IMR-90 (cell line): ENCODE measurements at regions not wholly inside any gene's neighbourhood (a gene's known extent, or its start where the extent isn't known, plus 50 kb on each side); places are given as distances from the start of the nearest gene placed in this dataset.

Experiments
- ATAC-seq: fragments of 200-7000 bp; cut with Tn5 transposase; 2 replicates; pipeline ENCODE4 v1.9.1; 2020; ENCODE audit warnings: low read depth, mild to moderate bottlenecking, moderate library complexity
- BruUV-seq: library from RNA; stranded (reverse); fragments of 400-500 nt; replicated peaks from 2 replicates; lab custom pipeline; 2021; lab: Mats Ljungman, UMichigan
- CTCF ChIA-PET: fragments of 300-600 bp; formaldehyde crosslinking; extraction: SDS; loops from one replicate; lab custom pipeline; 2021; ENCODE audit warnings: antibody characterized with exemption; lab: Yijun Ruan, JAX
- POLR2A ChIA-PET: fragments of 300-600 bp; sonication (Branson Sonifier 250); formaldehyde crosslinking; loops from one replicate; lab custom pipeline; 2022; ENCODE audit warnings: antibody characterized with exemption; ENCODE audit not compliant: unreplicated experiment; lab: Charles Lee
- DNase-seq: peaks from one replicate; pipeline ENCODE4 v3.0.0; 2013
- H2AFZ ChIP-seq: replicated peaks from 2 replicates; pipeline ENCODE3; 2013; ENCODE audit warnings: low read length, mild to moderate bottlenecking; ENCODE audit not compliant: poor library complexity
- H2AK5ac ChIP-seq: 2 replicates; pipeline ENCODE4 v1.6.1; 2013; ENCODE audit warnings: low read depth, low read length, inconsistent platforms
- H2AK9ac ChIP-seq: replicated peaks from 2 replicates; pipeline ENCODE3; 2013; ENCODE audit warnings: mild to moderate bottlenecking, low read depth, low read length, moderate library complexity; ENCODE audit not compliant: poor library complexity
- H2BK120ac ChIP-seq: 2 replicates; pipeline ENCODE4 v1.6.1; 2013; ENCODE audit warnings: low read depth, low read length, inconsistent platforms
- H2BK15ac ChIP-seq: 3 replicates; pipeline ENCODE4 v1.6.1; 2013; ENCODE audit warnings: low read depth, low read length, inconsistent platforms
- H2BK20ac ChIP-seq: 2 replicates; pipeline ENCODE4 v1.6.1; 2013; ENCODE audit warnings: low read depth, mild to moderate bottlenecking, inconsistent platforms, low read length, moderate library complexity
- H2BK5ac ChIP-seq: 2 replicates; pipeline ENCODE4 v1.6.1; 2013; ENCODE audit warnings: mild to moderate bottlenecking, low read depth, low read length, inconsistent platforms; ENCODE audit not compliant: poor library complexity, severe bottlenecking
- H3K14ac ChIP-seq: replicated peaks from 2 replicates; pipeline ENCODE4 v1.6.1; 2013; ENCODE audit warnings: low read depth, low read length, inconsistent platforms
- H3K18ac ChIP-seq: 2 replicates; pipeline ENCODE4 v1.6.1; 2013; ENCODE audit warnings: low read depth, low read length, control low read depth
- H3K23ac ChIP-seq: 2 replicates; pipeline ENCODE4 v1.6.1; 2013; ENCODE audit warnings: low read depth, low read length, inconsistent platforms
- H3K27ac ChIP-seq: 2 replicates; pipeline ENCODE4 v1.5.1; 2013; ENCODE audit warnings: mild to moderate bottlenecking, control low read depth, low read length; ENCODE audit not compliant: insufficient read depth
- H3K27me3 ChIP-seq: 2 replicates; pipeline ENCODE4 v1.6.1; 2013; ENCODE audit warnings: low read length; ENCODE audit not compliant: control insufficient read depth, insufficient read depth
- H3K36me3 ChIP-seq: 2 replicates; pipeline ENCODE4 v1.6.1; 2013; ENCODE audit warnings: low read length, mixed read lengths; ENCODE audit not compliant: control insufficient read depth, insufficient read depth
- H3K4ac ChIP-seq: 2 replicates; pipeline ENCODE4 v1.6.1; 2013; ENCODE audit warnings: low read depth, low read length, inconsistent platforms
- H3K4me1 ChIP-seq: 2 replicates; pipeline ENCODE4 v1.6.1; 2013; ENCODE audit warnings: low read length, mixed read lengths; ENCODE audit not compliant: control insufficient read depth, insufficient read depth
- H3K4me2 ChIP-seq: 2 replicates; pipeline ENCODE4 v1.6.1; 2013; ENCODE audit warnings: low read depth, mild to moderate bottlenecking, control low read depth, low read length, moderate library complexity
- H3K4me3 ChIP-seq: 2 replicates; pipeline ENCODE4 v1.5.1; 2013; ENCODE audit warnings: low read depth, mild to moderate bottlenecking, control low read depth, low read length, moderate library complexity; ENCODE audit not compliant: insufficient read depth
- H3K56ac ChIP-seq: 2 replicates; pipeline ENCODE4 v1.6.1; 2013; ENCODE audit warnings: low read length, inconsistent platforms; ENCODE audit not compliant: insufficient read depth; ENCODE audit errors: extremely low read depth
- H3K79me1 ChIP-seq, 2 experiments: 2 replicates each; pipeline ENCODE4 v1.6.1; 2013; ENCODE audit warnings: low read length in 2 of 2, inconsistent platforms in 1 of 2, low read depth in 1 of 2
- H3K9ac ChIP-seq: 2 replicates; pipeline ENCODE4 v1.6.1; 2013; ENCODE audit warnings: low read depth, low read length, control low read depth
- H3K9me1 ChIP-seq: 2 replicates; pipeline ENCODE4 v1.6.1; 2013; ENCODE audit warnings: low read length, inconsistent platforms; ENCODE audit not compliant: insufficient read depth
- H3K9me3 ChIP-seq: 2 replicates; pipeline ENCODE4 v1.6.1; 2013; ENCODE audit warnings: low read length; ENCODE audit not compliant: control insufficient read depth, insufficient read depth
- H4K20me1 ChIP-seq: 2 replicates; pipeline ENCODE4 v1.6.1; 2013; ENCODE audit warnings: low read length, inconsistent platforms; ENCODE audit not compliant: insufficient read depth
- H4K5ac ChIP-seq: 2 replicates; pipeline ENCODE4 v1.6.1; 2013; ENCODE audit warnings: mild to moderate bottlenecking, low read depth, low read length, control low read depth
- H4K8ac ChIP-seq, 2 experiments: 2 replicates each; pipeline ENCODE4 v1.6.1; 2013; ENCODE audit warnings: low read depth in 2 of 2, low read length in 2 of 2, control low read depth in 1 of 2, inconsistent platforms in 1 of 2
- H4K91ac ChIP-seq: 2 replicates; pipeline ENCODE4 v1.6.1; 2013; ENCODE audit warnings: low read depth, low read length, inconsistent platforms; ENCODE audit not compliant: insufficient read depth
- CEBPB ChIP-seq: IDR thresholded peaks from 2 replicates; pipeline ENCODE4 v1.6.1; 2012; ENCODE audit warnings: low read depth, low read length, improper control_type of control experiment
- CTCF ChIP-seq: conservative IDR thresholded peaks from 2 replicates; pipeline ENCODE4 v1.5.1; 2012; ENCODE audit warnings: mild to moderate bottlenecking, low read depth, low read length, improper control_type of control experiment
- MAZ ChIP-seq: IDR thresholded peaks from 2 replicates; pipeline ENCODE4 v1.6.1; 2012; ENCODE audit warnings: low read depth, mild to moderate bottlenecking, low read length, improper control_type of control experiment, moderate library complexity, borderline replicate concordance
- MXI1 ChIP-seq: IDR thresholded peaks from 2 replicates; pipeline ENCODE4 v1.6.1; 2012; ENCODE audit warnings: low read depth, mild to moderate bottlenecking, low read length, moderate library complexity, borderline replicate concordance
- NFE2L2 ChIP-seq: fragments of 150-350 bp; IDR thresholded peaks from 2 replicates; pipeline ENCODE4 v1.6.1; 2016; ENCODE audit warnings: low read depth, mild to moderate bottlenecking, low read length
- SMC3 ChIP-seq: fragments of 150-350 bp; IDR thresholded peaks from 2 replicates; pipeline ENCODE4 v1.6.1; 2016; ENCODE audit warnings: low read depth, mild to moderate bottlenecking, antibody characterized with exemption, low read length, moderate library complexity
- WGBS, 2 experiments: methylation state at CpG; one replicate each; pipeline versions ENCODE4 v1.1.5 to v1.1.7; 2013; ENCODE audit warnings: missing lambda C conversion rate in 2 of 2; ENCODE audit not compliant: insufficient read length in 1 of 2; ENCODE audit errors: extremely low coverage in 2 of 2; 5-methylcytosine and 5-hydroxymethylcytosine counted together
- dilution Hi-C: fragments of 300-500 bp; cut with HindIII; formaldehyde crosslinking; loops from one replicate; pipeline ENCODE4 v1.14.3; 2018; ENCODE audit warnings: low sequenced_read_pairs; ENCODE audit not compliant: unreplicated experiment
- in situ Hi-C: fragments of 300-500 bp; cut with MboI; formaldehyde crosslinking; loops from 3 replicates; pipeline ENCODE4 v1.14.3; 2019; ENCODE audit warnings: low sequenced_read_pairs, inconsistent platforms, mixed read lengths
- intact Hi-C: fragments of 100-400 bp; cut with micrococcal nuclease; formaldehyde crosslinking; loops from 2 replicates; pipeline ENCODE4 v1.10.0; 2022

GRCh38 chr6:104431096-104431495, 428.6 kb downstream of the HACE1 start:
- Histone ChIP-seq H2AK9ac (no peak overlapping the region), H2BK20ac (no peak overlapping the region), H3K9ac (no peak overlapping the region), H3K4ac (no peak overlapping the region), H3K14ac (no peak overlapping the region), H3K4me1 (no peaks in the 10 kb centered on the region), H2BK5ac (no peak overlapping the region), H3K27me3 (no peaks in the 10 kb centered on the region), H3K36me3 (no peaks in the 10 kb centered on the region), H3K4me2 (no peak overlapping the region), H3K79me1 (no peaks in the 10 kb centered on the region), H3K23ac (no peak overlapping the region), H3K9me3 (peaks cover 2% of the 10 kb centered on the region; the same call in 1 of the 2 replicates), H4K91ac (no peak overlapping the region), H3K18ac (no peak overlapping the region), H3K9me1 (no peaks in the 10 kb centered on the region), H4K5ac (no peak overlapping the region), H2AK5ac (no peak overlapping the region), H3K4me3 (no peak overlapping the region), H4K20me1 (no peaks in the 10 kb centered on the region), H3K27ac (no peak overlapping the region), H4K8ac (no peak overlapping the region), H2AFZ (no peak overlapping the region), H2BK120ac (no peak overlapping the region), H3K56ac (no peak overlapping the region), H2BK15ac (no peak overlapping the region)
- BruUV-seq = no TSS peak
- ChIA-PET CTCF (no interaction called here), POLR2A (no interaction called here)
- intact Hi-C loops (no loop called here), dilution Hi-C loops (no loop called here), in situ Hi-C loops (no loop called here)
- TF ChIP-seq MXI1 (no peak), CTCF (no peak), NFE2L2 (no peak), SMC3 (no peak), MAZ (no peak), CEBPB (no peak)
- 47% methylated on average over 2 of the region's 3 CpGs; no CpG with 5 or more reads in 1 of the 2 experiments for WGBS, 2 experiments
- no peak for ATAC-seq
- DNase-seq = no peak
